ENCODE measurements at regions not wholly inside any gene's neighbourhood (a gene's known extent, or its start where the extent isn't known, plus 50 kb on each side); places are given as distances from the start of the nearest gene placed in this dataset.

- no peak overlapping the region for H3K4me3 ChIP-seq (ENCODE audit: insufficient read depth in 1 of 2, low read depth in 1 of 2, low read length in 2 of 2)
- no peak overlapping the region for H4K8ac ChIP-seq (ENCODE audit: low read length)
- no peak overlapping the region for H3K18ac ChIP-seq (ENCODE audit: low read depth in 1 of 2, low read length in 2 of 2)
- no peak overlapping the region for H2BK12ac ChIP-seq (ENCODE audit: low read length in 2 of 2)
- H2AFZ ChIP-seq (ENCODE audit: low read depth, low read length): no peak overlapping the region
- no peak overlapping the region for H3K4ac ChIP-seq (ENCODE audit: low read depth in 1 of 2, low read length in 2 of 2)
- H3K79me1 ChIP-seq (replicated peaks; ENCODE audit: low read length, poor library complexity, severe bottlenecking): no peaks in the 10 kb centered on the region
- peaks cover 0 to 28% of the 10 kb centered on the region in 2 experiments for H3K27me3 ChIP-seq (ENCODE audit: control insufficient read depth in 1 of 2, insufficient read depth in 1 of 2, low read length in 2 of 2)
- no peak overlapping the region for H2BK5ac ChIP-seq (ENCODE audit: low read depth, low read length, poor library complexity, severe bottlenecking)
- no peak overlapping the region for H3K27ac ChIP-seq (ENCODE audit: low read length, poor library complexity, severe bottlenecking)
- no peak overlapping the region for H3K4me2 ChIP-seq (ENCODE audit: low read length, poor library complexity, severe bottlenecking)
- no peak overlapping the region for H2BK15ac ChIP-seq (ENCODE audit: low read depth, poor library complexity, severe bottlenecking)
- H3K14ac ChIP-seq (ENCODE audit: low read length in 2 of 2): no peak overlapping the region
- no peak overlapping the region for H3K9ac ChIP-seq (ENCODE audit: low read length)
- 45% methylated on average over 2 of the region's 4 CpGs for WGBS
- DNase-seq: no peak
- H3K4me1 ChIP-seq (ENCODE audit: control insufficient read depth, insufficient read depth, low read depth, low read length): no peaks in the 10 kb centered on the region
- no peak overlapping the region for H3K23ac ChIP-seq (ENCODE audit: low read length in 2 of 2)
- no peak overlapping the region for H2AK5ac ChIP-seq (ENCODE audit: low read length, severe bottlenecking)
- H4K91ac ChIP-seq (ENCODE audit: low read length): no peak overlapping the region
- no peak overlapping the region for H2BK120ac ChIP-seq (ENCODE audit: low read depth, low read length)
- no peaks in the 10 kb centered on the region for H3K9me3 ChIP-seq (ENCODE audit: control insufficient read depth, low read length)
- H3K36me3 ChIP-seq (ENCODE audit: control insufficient read depth in 1 of 2, insufficient read depth in 2 of 2, low read depth in 1 of 2, low read length in 2 of 2): no peaks in the 10 kb centered on the region
Observed at GRCh38 chr2:176818076-176818475, 394.5 kb upstream of the HNRNPA3 start.

- H3K4me2 ChIP-seq (ENCODE audit: low read length, poor library complexity, severe bottlenecking): no peak overlapping the region
- H3K9me3 ChIP-seq (ENCODE audit: control insufficient read depth, low read length): no peaks in the 10 kb centered on the region
- H3K27ac ChIP-seq (ENCODE audit: low read length, poor library complexity, severe bottlenecking): no peak overlapping the region
- no peak overlapping the region for H2BK15ac ChIP-seq (ENCODE audit: low read depth, poor library complexity, severe bottlenecking)
- no peaks in the 10 kb centered on the region for H3K36me3 ChIP-seq (ENCODE audit: control insufficient read depth in 1 of 2, insufficient read depth in 2 of 2, low read depth in 1 of 2, low read length in 2 of 2)
- no peak overlapping the region for H3K18ac ChIP-seq (ENCODE audit: low read depth in 1 of 2, low read length in 2 of 2)
- no peaks in the 10 kb centered on the region for H3K79me1 ChIP-seq (replicated peaks; ENCODE audit: low read length, poor library complexity, severe bottlenecking)
- H3K4me1 ChIP-seq (ENCODE audit: control insufficient read depth, insufficient read depth, low read depth, low read length): no peaks in the 10 kb centered on the region
- H3K27me3 ChIP-seq (ENCODE audit: control insufficient read depth in 1 of 2, insufficient read depth in 1 of 2, low read length in 2 of 2): peaks cover 0 to 33% of the 10 kb centered on the region in 2 experiments
- no peak overlapping the region for H2BK12ac ChIP-seq (ENCODE audit: low read length in 2 of 2)
- H3K9ac ChIP-seq (ENCODE audit: low read length): no peak overlapping the region
- no peak overlapping the region for H2BK5ac ChIP-seq (ENCODE audit: low read depth, low read length, poor library complexity, severe bottlenecking)
- no peak overlapping the region for H4K8ac ChIP-seq (ENCODE audit: low read length)
- no peak overlapping the region for H3K23ac ChIP-seq (ENCODE audit: low read length in 2 of 2)
- no peak overlapping the region for H3K4me3 ChIP-seq (ENCODE audit: insufficient read depth in 1 of 2, low read depth in 1 of 2, low read length in 2 of 2)
- H4K91ac ChIP-seq (ENCODE audit: low read length): no peak overlapping the region
- no peak overlapping the region for H3K14ac ChIP-seq (ENCODE audit: low read length in 2 of 2)
- 47% methylated on average over 4 of the region's 7 CpGs for WGBS
- no peak for DNase-seq
- H3K4ac ChIP-seq (ENCODE audit: low read depth in 1 of 2, low read length in 2 of 2): no peak overlapping the region
- no peak overlapping the region for H2BK120ac ChIP-seq (ENCODE audit: low read depth, low read length)
- H2AK5ac ChIP-seq (ENCODE audit: low read length, severe bottlenecking): no peak overlapping the region
- H2AFZ ChIP-seq (ENCODE audit: low read depth, low read length): no peak overlapping the region
Observed at GRCh38 chr2:176818617-176819016, 394.0 kb upstream of the HNRNPA3 start.

- no peak overlapping the region for H3K4me2 ChIP-seq (ENCODE audit: low read length, poor library complexity, severe bottlenecking)
- H3K23ac ChIP-seq (ENCODE audit: low read length in 2 of 2): no peak overlapping the region
- no peak overlapping the region for H3K14ac ChIP-seq (ENCODE audit: low read length in 2 of 2)
- H3K27me3 ChIP-seq (ENCODE audit: control insufficient read depth in 1 of 2, insufficient read depth in 1 of 2, low read length in 2 of 2): peaks cover 0 to 33% of the 10 kb centered on the region in 2 experiments
- H3K9ac ChIP-seq (ENCODE audit: low read length): no peak overlapping the region
- H3K4me1 ChIP-seq (ENCODE audit: control insufficient read depth, insufficient read depth, low read depth, low read length): no peaks in the 10 kb centered on the region
- H4K8ac ChIP-seq (ENCODE audit: low read length): no peak overlapping the region
- no peaks in the 10 kb centered on the region for H3K36me3 ChIP-seq (ENCODE audit: control insufficient read depth in 1 of 2, insufficient read depth in 2 of 2, low read depth in 1 of 2, low read length in 2 of 2)
- H3K4me3 ChIP-seq (ENCODE audit: insufficient read depth in 1 of 2, low read depth in 1 of 2, low read length in 2 of 2): no peak overlapping the region
- H3K4ac ChIP-seq (ENCODE audit: low read depth in 1 of 2, low read length in 2 of 2): no peak overlapping the region
- DNase-seq: no peak
- 82% methylated on average over 3 of the region's 4 CpGs for WGBS
- H3K18ac ChIP-seq (ENCODE audit: low read depth in 1 of 2, low read length in 2 of 2): no peak overlapping the region
- no peak overlapping the region for H3K27ac ChIP-seq (ENCODE audit: low read length, poor library complexity, severe bottlenecking)
- H3K79me1 ChIP-seq (replicated peaks; ENCODE audit: low read length, poor library complexity, severe bottlenecking): no peaks in the 10 kb centered on the region
- H2BK120ac ChIP-seq (ENCODE audit: low read depth, low read length): no peak overlapping the region
- H4K91ac ChIP-seq (ENCODE audit: low read length): no peak overlapping the region
- H2BK12ac ChIP-seq (ENCODE audit: low read length in 2 of 2): no peak overlapping the region
- H3K9me3 ChIP-seq (ENCODE audit: control insufficient read depth, low read length): no peaks in the 10 kb centered on the region
- H2AFZ ChIP-seq (ENCODE audit: low read depth, low read length): no peak overlapping the region
- H2BK15ac ChIP-seq (ENCODE audit: low read depth, poor library complexity, severe bottlenecking): no peak overlapping the region
- H2BK5ac ChIP-seq (ENCODE audit: low read depth, low read length, poor library complexity, severe bottlenecking): no peak overlapping the region
- no peak overlapping the region for H2AK5ac ChIP-seq (ENCODE audit: low read length, severe bottlenecking)
Observed at GRCh38 chr2:176819306-176819705, 393.3 kb upstream of the HNRNPA3 start.

GRCh38 chr2:176820371-176820932 lies 392.1 kb upstream of the HNRNPA3 start:
- H3K4me2 ChIP-seq (ENCODE audit: low read length, poor library complexity, severe bottlenecking): no peak overlapping the region
- no peak overlapping the region for H3K23ac ChIP-seq (ENCODE audit: low read length in 2 of 2)
- no peak overlapping the region for H2BK5ac ChIP-seq (ENCODE audit: low read depth, low read length, poor library complexity, severe bottlenecking)
- H3K4me1 ChIP-seq (ENCODE audit: control insufficient read depth, insufficient read depth, low read depth, low read length): no peaks in the 10 kb centered on the region
- no peak overlapping the region for H2AFZ ChIP-seq (ENCODE audit: low read depth, low read length)
- no peak overlapping the region for H3K27ac ChIP-seq (ENCODE audit: low read length, poor library complexity, severe bottlenecking)
- H3K36me3 ChIP-seq (ENCODE audit: control insufficient read depth in 1 of 2, insufficient read depth in 2 of 2, low read depth in 1 of 2, low read length in 2 of 2): no peaks in the 10 kb centered on the region
- no peak overlapping the region for H3K4ac ChIP-seq (ENCODE audit: low read depth in 1 of 2, low read length in 2 of 2)
- no peak overlapping the region for H3K18ac ChIP-seq (ENCODE audit: low read depth in 1 of 2, low read length in 2 of 2)
- no peak overlapping the region for H2BK15ac ChIP-seq (ENCODE audit: low read depth, poor library complexity, severe bottlenecking)
- H3K9ac ChIP-seq (ENCODE audit: low read length): no peak overlapping the region
- H4K8ac ChIP-seq (ENCODE audit: low read length): no peak overlapping the region
- no peak overlapping the region for H4K91ac ChIP-seq (ENCODE audit: low read length)
- H3K9me3 ChIP-seq (ENCODE audit: control insufficient read depth, low read length): no peaks in the 10 kb centered on the region
- no peak overlapping the region for H2BK120ac ChIP-seq (ENCODE audit: low read depth, low read length)
- no peak overlapping the region for H3K4me3 ChIP-seq (ENCODE audit: insufficient read depth in 1 of 2, low read depth in 1 of 2, low read length in 2 of 2)
- no peak overlapping the region for H2AK5ac ChIP-seq (ENCODE audit: low read length, severe bottlenecking)
- H3K14ac ChIP-seq (ENCODE audit: low read length in 2 of 2): no peak overlapping the region
- H3K27me3 ChIP-seq (ENCODE audit: control insufficient read depth in 1 of 2, insufficient read depth in 1 of 2, low read length in 2 of 2): peaks cover 0 to 33% of the 10 kb centered on the region in 2 experiments
- no peak for DNase-seq
- no peaks in the 10 kb centered on the region for H3K79me1 ChIP-seq (replicated peaks; ENCODE audit: low read length, poor library complexity, severe bottlenecking)
- H2BK12ac ChIP-seq (ENCODE audit: low read length in 2 of 2): no peak overlapping the region
